Transverse colon (tissue), 3 donors: ENCODE measurements at regions not wholly inside any gene's neighbourhood (a gene's known extent, or its start where the extent isn't known, plus 50 kb on each side); places are given as distances from the start of the nearest gene placed in this dataset.

ENCODE experiments used
- POLR2A ChIP-seq: fragments of 450-650 bp; IDR thresholded peaks from one replicate; pipeline ENCODE4 v1.6.1; 2016; ENCODE audit warnings: antibody characterized with exemption, mild to moderate bottlenecking, moderate library complexity
- TF ChIP-seq, protein P1 (sequence below), 5 experiments: fragments of 200-600 bp in 3 of 5; fragments of 450-650 bp in 2 of 5; sonication (generic) in 3 of 5; IDR thresholded peaks; 1 replicate in 2 of 5; 2 replicates in 3 of 5; pipeline ENCODE4 v1.5.1; 2016 to 2017; ENCODE audit warnings: antibody characterized with exemption in 5 of 5, inconsistent platforms in 3 of 5, mild to moderate bottlenecking in 2 of 5, moderate library complexity in 1 of 5

GRCh38 chrX:43590150-43590549, 65.9 kb upstream of the MAOA start:
- no peak for TF ChIP-seq POLR2A
- TF ChIP-seq, protein P1, sequence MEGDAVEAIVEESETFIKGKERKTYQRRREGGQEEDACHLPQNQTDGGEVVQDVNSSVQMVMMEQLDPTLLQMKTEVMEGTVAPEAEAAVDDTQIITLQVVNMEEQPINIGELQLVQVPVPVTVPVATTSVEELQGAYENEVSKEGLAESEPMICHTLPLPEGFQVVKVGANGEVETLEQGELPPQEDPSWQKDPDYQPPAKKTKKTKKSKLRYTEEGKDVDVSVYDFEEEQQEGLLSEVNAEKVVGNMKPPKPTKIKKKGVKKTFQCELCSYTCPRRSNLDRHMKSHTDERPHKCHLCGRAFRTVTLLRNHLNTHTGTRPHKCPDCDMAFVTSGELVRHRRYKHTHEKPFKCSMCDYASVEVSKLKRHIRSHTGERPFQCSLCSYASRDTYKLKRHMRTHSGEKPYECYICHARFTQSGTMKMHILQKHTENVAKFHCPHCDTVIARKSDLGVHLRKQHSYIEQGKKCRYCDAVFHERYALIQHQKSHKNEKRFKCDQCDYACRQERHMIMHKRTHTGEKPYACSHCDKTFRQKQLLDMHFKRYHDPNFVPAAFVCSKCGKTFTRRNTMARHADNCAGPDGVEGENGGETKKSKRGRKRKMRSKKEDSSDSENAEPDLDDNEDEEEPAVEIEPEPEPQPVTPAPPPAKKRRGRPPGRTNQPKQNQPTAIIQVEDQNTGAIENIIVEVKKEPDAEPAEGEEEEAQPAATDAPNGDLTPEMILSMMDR (IDR thresholded peaks at IDR 0.05): no peak
